A204.1 (cell line): ENCODE measurements at regions not wholly inside any gene's neighbourhood (a gene's known extent, or its start where the extent isn't known, plus 50 kb on each side); places are given as distances from the start of the nearest gene placed in this dataset.
"Not testable (repeated sequence)": the region's sequence is repeated elsewhere in the genome, so short reads cannot be mapped to it uniquely, and the experiment has no call there.

Experiments used
- FAIRE-seq: peaks from 2 replicates; lab custom pipeline; 2012; peaks lifted over from hg19 to GRCh38; lab: Jason Lieb, UNC

DNA sequence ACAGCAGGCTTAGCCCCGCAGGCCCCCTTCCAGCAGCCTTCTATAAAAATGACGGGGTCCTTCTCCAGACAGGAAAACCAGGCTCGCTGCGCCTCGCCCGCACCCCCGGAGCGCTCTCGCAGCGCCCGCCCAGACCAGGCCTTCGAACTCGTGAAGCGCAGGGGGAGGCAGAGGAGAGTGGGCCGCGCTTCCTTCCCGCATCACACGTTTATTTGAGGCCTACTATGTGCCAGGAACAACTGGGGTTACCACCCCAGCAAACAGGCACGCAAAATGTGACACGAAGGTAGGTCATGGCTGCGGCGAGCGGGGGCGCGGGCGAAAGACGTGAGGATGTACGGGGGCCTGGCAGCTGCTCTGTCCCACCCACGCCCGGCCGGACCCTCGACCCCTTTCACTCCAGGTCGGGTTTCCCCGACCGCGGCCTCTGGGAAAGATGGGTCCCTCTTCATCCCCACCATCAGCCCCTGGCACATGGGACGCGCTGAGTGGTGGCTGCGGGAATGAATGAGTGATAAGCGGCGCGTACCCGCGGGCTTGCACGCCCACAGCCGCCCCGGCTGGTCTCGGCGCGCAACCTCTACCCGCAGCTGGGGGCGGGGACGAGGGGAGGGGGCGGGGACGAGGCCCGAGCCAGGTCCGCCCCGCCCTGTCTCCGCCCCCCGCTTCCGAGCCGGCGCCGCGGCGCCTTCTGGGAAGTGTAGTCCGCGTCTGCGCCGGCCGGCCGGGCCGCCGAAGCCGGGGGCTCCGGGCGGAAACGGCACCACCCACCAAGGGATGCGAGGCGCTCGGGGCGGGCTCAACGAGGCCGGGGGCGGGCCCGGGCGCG is 59.1 kb downstream of the ZNF467 start:
- no peak for FAIRE-seq

DNA sequence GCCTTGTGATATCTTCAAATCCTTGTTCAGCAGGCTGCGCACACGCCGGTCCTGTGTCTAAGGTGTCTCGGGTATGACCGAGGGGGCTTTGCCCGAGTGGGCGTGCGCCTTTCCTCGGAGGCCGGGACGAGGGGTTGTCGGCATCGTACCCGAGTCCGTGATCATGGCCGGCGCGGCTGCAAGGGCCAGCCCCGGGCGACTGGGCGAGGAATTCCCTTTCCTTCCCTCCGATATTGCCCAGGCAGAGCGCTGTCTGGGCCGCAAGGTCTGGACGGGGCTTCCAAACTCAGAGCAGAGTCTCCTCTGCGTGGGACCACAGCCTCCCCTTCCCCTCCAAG is 59.7 kb downstream of the ZNF467 start:
- no peak for FAIRE-seq

- FAIRE-seq: no peak
Measured at GRCh38 chr7:149713061-149713730, 60.2 kb downstream of the ZNF467 start.

DNA sequence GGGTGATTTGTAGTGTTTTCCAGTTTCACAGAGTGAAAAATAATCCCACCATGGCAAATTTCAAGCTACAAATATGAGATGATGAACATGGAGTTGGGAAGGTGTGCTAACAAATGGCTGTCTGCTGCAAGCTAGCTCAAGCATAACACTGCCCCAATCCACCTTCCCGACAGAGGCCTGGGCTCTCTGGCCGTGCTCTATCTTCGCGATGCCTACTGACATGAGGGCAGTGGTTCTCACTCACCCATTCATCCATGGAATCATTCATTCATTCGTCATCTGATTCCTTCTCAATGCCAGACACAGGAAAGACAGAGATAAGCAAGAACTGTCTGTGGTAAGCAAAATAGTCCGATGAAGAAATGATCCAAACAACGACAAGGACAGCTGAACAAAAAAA is 65.4 kb downstream of the ZNF467 start:
- FAIRE-seq: no peak

DNA sequence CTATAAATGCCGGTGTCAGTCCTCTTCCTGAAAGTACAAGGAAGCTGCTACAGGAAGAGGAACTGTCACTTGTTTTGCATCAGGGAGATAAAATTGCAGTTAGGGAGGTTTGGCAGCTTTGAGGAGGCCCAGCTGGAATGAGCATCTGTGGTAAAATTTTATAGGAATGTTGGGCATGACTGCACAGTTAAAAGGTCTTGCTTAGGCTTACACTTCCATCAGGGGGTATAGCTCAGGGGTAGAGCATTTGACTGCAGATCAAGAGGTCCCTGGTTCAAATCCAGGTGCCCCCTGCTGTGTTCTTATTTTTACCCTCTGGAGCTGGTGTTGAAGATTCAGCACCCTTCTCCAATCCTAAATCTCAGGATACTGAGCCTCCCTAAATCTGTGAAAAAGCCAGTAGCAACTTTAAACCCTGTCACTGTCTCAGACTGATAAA is 65.9 kb downstream of the ZNF467 start:
- FAIRE-seq: no peak

DNA sequence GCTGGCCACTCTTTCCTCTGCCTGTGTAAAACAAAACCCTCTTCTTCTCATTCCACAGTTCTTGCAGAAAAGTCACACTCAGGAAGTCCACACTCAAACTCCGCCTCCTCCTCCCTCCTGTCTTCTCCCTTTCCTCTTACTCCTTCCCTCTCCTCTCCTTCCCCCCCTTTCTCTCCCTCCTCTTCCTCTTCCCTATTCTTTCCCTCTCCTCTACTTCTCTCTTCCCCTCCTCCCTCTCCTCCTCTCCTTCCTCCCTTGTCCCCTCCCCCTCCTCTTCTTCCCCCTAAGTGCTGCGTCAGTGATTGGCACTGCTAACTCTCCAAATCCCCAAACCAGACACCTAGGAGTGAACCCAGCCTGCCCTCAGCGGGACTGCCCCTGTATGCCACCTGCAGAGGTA is 67.0 kb downstream of the ZNF467 start:
- no peak for FAIRE-seq

DNA sequence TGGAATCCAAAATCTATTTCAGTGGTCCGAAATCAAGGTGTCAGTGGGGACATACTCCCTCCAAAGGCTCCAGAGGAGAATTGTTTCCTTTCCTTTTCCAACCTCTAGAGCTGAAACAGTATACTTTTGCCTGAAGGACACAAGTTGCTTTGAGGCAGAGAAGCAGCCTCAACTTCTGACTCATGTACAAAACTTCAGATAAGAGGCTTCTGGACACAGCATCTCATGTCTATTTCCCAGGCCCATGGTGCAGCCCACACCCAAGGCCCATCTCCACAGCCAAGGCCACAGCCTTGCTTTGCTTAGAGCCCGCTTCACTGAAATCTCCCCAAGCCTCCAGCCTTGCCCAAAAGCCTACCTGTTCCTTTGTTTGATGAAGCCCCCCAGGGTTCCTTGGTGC is 68.9 kb downstream of the ZNF467 start:
- no peak for FAIRE-seq

- FAIRE-seq: no peak
Measured at GRCh38 chr7:149703044-149703650, 70.2 kb downstream of the ZNF467 start.

DNA sequence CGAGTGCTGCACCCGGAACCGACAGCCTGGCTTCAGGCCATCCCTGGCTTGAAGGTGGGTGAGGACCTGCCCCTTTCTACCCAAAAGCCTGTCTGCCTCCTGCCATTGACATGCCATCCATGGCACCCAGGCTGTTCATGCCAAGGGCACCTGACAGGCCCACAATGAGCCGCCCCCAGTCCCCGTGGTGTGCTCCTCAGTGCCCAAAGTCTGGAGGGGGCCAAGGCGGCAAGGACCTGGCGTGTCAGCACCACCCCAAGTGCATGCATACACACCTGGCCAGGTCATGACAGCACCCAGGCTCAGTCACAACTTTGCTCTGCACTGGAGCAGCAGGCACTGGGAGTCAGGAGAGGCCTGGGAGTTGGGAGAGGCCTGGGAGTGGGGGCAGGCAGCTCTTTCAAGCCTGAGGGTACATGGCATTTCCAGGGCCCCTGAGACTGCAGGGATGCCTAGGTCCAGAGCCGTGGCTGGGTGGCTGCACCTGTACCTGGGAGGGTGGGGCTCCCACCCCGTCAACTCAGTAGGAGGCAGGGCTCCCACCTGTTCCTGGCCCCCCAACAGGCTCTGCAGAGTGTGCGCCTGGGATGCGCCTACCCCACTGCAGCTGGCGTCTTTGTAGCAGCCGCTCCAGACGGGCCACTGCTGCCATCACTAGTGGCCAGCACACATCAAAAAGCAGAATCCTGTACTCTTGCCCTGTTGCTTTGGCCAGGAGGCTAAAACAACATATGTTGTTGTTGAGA is 71.7 kb downstream of the ZNF467 start:
- FAIRE-seq: no peak

DNA sequence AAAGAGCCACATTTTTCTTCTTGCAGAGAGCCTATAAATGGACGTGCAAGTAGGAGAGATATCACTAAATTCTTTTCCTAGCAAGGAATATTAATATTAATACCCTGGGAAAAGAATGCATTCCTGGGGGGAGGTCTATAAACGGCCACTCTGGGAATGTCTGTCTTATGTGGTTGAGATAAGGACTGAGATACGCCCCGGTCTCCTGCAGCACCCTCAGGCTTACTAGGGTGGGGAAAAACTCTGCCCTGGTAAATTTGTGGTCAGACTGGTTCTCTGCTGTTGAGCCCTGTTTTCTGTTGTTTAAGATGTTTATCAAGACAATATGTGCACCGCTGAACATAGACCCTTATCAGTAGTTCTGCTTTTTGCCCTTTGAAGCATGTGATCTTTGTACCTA is 75.6 kb downstream of the ZNF467 start:
- FAIRE-seq: not testable (repeated sequence)

- FAIRE-seq: no peak
Measured at GRCh38 chr7:149696280-149696679, 77.1 kb downstream of the ZNF467 start.

GRCh38 chr7:149692557-149692982 is 80.8 kb downstream of the ZNF467 start:
- FAIRE-seq: no peak

DNA sequence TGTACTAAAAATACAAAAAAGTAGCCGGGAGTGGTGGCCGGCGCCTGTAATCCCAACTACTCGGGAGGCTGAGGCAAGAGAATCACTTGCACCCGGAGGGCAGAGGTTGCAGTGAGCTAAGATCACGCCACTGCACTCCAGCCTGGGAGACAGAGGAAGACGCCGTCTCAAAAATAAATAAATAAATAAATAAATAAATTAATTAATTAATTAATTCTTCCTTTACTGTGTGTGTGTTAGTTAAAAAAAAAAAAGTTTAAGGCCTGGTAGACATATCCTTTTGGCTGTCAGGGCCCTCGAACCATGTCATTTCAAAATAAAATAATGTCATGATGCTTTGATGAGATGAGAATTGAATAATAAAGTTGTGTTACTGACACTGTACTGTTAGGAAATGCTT is 81.3 kb downstream of the ZNF467 start:
- FAIRE-seq: no peak

- FAIRE-seq: no peak
Measured at GRCh38 chr7:149690688-149691446, 82.5 kb downstream of the ZNF467 start.

DNA sequence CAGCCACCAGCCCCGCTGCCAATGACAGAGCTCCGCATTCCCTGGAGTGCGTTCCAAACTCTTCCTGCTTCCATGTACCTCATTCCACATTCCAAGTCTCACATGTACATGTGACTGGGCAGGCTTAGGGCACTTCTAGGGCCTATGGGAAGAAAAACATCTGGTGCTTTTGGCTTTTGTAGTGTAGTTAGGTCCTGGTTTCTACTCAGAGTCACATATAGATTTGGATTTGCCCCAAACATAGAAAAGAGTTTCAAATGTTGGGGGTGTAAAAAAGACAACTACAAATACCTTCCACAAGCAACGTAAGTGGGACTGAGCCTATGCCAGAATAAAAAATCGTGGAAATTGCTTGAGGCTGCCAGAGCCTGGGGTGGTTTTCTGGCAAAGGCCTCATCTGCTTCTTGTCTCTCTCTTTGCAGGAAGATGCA is 84.1 kb downstream of the ZNF467 start:
- FAIRE-seq: no peak

DNA sequence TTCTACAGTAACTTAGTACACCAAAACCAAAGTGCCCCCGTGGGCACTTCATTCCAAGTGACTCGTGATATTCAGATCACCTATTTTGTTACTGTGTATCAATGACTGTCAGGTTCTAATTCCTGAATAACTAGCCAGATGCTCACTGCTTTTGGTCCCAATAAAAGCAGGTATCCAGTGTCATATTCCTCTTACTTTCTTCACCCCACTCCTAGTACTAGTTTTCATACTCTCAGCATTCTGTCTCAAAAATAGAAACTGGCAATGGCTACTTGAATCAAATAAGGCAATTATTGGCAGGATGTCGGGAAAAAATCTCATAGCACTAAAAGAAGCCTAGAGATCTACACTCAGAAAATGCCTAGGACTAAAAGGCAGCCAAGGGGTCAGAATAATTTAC is 84.6 kb downstream of the ZNF467 start:
- no peak for FAIRE-seq

DNA sequence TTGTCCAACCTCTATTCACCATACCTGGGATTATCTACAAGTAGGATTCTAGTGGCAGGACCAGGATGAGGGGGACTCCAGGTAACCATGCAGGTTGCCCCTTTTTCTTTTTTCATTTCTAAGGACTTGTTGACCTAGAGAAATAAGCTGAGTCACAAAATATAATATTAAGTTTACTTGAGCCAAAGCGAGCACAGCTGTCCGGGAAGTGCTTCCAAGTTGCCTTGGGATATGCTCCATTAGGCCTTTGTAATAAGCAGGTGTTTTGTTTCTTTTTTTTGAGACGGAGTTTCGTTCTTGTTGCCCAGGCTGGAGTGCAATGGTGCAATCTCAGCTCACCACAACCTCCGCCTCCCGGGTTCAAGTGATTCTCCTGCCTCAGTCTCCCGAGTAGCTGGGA is 85.6 kb downstream of the ZNF467 start:
- FAIRE-seq: not testable (repeated sequence)

GRCh38 chr7:149686449-149686848 is 86.9 kb downstream of the ZNF467 start:
- FAIRE-seq: no peak

GRCh38 chr7:149686011-149686410 is 87.4 kb downstream of the ZNF467 start:
- FAIRE-seq: no peak

- FAIRE-seq: no peak
Measured at GRCh38 chr7:149685455-149685854, 87.9 kb downstream of the ZNF467 start.

DNA sequence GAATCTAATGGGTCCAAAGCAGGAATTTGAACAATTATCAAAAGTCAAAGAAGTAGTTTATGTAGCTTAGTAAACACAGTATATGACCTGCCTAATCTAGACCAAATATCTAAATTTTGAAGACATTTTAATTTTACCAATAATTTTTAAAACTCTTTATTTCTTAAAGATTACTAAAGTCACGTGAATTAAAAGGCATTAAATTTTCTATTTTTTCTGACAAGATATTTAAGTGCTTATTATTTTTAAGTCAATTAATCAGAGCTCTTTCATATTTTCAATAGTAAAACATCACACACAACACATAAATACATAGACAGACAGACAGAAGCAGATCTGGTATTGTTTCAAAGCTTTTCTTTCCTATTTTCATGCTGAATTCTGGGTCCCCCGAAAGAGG is 89.5 kb downstream of the ZNF467 start:
- FAIRE-seq: peak; percentile 84

- FAIRE-seq: no peak
Measured at GRCh38 chr7:149683181-149683580, 90.2 kb downstream of the ZNF467 start.
